Body of pancreas (tissue), 4 donors: ENCODE measurements at regions not wholly inside any gene's neighbourhood (a gene's known extent, or its start where the extent isn't known, plus 50 kb on each side); places are given as distances from the start of the nearest gene placed in this dataset.

ENCODE experiments used
- POLR2A ChIP-seq, 3 donors: fragments of 450-650 bp; IDR thresholded peaks; one replicate each; pipeline ENCODE4 v1.6.1; 2016; ENCODE audit warnings: antibody characterized with exemption in 3 of 3, mild to moderate bottlenecking in 2 of 3
- TF ChIP-seq, protein P1 (sequence below), 7 experiments: fragments of 450-650 bp in 4 of 7; fragments of 200-600 bp in 3 of 7; sonication (generic) in 3 of 7; IDR thresholded peaks; one replicate each; pipeline ENCODE4 v1.5.1; 2016 to 2019; ENCODE audit warnings: antibody characterized with exemption in 7 of 7

DNA sequence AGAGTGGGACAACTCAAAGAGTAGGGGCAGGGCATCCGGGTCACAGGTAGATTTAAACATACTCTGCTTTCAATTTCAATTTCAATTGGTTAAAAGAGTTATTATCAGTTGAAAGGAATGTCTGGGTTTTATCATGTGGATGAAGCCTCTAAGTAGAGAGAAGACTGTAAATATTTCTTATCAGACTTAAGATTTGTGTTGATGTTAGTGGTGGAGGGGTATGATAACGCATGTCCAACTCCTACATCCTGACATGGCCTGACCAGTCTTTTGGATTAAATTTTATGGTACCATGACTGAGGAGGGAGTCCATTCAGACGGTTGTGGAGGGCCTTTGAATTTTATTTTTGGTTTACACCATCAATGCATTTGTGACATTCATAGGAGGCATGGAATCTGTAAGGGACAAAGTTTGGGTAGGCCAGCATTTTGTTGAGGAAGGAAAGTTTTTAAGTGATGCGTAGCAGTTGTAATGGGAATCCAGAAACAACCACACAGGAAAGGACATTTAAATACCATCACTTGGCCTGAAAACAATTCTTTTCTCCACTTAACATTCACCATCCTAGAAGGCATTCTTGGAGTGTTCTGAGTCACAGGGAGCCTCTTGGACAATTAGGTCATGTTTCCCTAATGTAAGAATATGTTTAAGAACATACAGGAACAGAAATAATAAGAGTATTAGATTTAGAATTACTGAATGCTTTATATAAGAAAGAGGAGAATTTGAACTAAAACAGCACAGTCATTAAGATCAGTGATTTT lies 371.9 kb downstream of the ATP23 start:
- no peak for TF ChIP-seq POLR2A (IDR thresholded peaks at IDR 0.05)
- TF ChIP-seq, protein P1, sequence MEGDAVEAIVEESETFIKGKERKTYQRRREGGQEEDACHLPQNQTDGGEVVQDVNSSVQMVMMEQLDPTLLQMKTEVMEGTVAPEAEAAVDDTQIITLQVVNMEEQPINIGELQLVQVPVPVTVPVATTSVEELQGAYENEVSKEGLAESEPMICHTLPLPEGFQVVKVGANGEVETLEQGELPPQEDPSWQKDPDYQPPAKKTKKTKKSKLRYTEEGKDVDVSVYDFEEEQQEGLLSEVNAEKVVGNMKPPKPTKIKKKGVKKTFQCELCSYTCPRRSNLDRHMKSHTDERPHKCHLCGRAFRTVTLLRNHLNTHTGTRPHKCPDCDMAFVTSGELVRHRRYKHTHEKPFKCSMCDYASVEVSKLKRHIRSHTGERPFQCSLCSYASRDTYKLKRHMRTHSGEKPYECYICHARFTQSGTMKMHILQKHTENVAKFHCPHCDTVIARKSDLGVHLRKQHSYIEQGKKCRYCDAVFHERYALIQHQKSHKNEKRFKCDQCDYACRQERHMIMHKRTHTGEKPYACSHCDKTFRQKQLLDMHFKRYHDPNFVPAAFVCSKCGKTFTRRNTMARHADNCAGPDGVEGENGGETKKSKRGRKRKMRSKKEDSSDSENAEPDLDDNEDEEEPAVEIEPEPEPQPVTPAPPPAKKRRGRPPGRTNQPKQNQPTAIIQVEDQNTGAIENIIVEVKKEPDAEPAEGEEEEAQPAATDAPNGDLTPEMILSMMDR (IDR thresholded peaks at IDR 0.05) = no peak
